ENCODE measurements at regions not wholly inside any gene's neighbourhood (a gene's known extent, or its start where the extent isn't known, plus 50 kb on each side); places are given as distances from the start of the nearest gene placed in this dataset.
"Not testable (repeated sequence)": the region's sequence is repeated elsewhere in the genome, so short reads cannot be mapped to it uniquely, and the experiment has no call there.

- ATAC-seq (no peak), DNase-seq (ENCODE audit: low spot score) (no peak)
Measured at GRCh38 chr4:20124317-20125026, 127.2 kb upstream of the SLIT2 start.

GRCh38 chr4:20122198-20122988 is 129.3 kb upstream of the SLIT2 start:
- no peak for ATAC-seq
- no peak for DNase-seq (ENCODE audit: low spot score)

GRCh38 chr4:20119141-20119540 is 132.6 kb upstream of the SLIT2 start:
- ATAC-seq = no peak
- no peak for DNase-seq (ENCODE audit: low spot score)

- ATAC-seq (no peak), DNase-seq (ENCODE audit: low spot score) (no peak)
Measured at GRCh38 chr4:20109391-20109790, 142.3 kb upstream of the SLIT2 start.

- no peak for ATAC-seq
Measured at GRCh38 chr4:20106921-20107320, 144.8 kb upstream of the SLIT2 start.

GRCh38 chr4:20101831-20102230 is 149.9 kb upstream of the SLIT2 start:
- DNase-seq (ENCODE audit: low spot score) = no peak
- ATAC-seq = no peak

More at GRCh38 chr4:20106921-20107320, 144.8 kb upstream of the SLIT2 start:
- no peak for DNase-seq (ENCODE audit: low spot score)

GRCh38 chr4:20096911-20097310 is 154.8 kb upstream of the SLIT2 start:
- no peak for DNase-seq (ENCODE audit: low spot score)
- no peak for ATAC-seq

GRCh38 chr4:20095805-20096541 is 155.7 kb upstream of the SLIT2 start:
- DNase-seq (ENCODE audit: low spot score) = no peak

GRCh38 chr4:20091781-20092180 is 159.9 kb upstream of the SLIT2 start:
- DNase-seq (ENCODE audit: low spot score) = no peak
- no peak for ATAC-seq

More at GRCh38 chr4:20095805-20096541, 155.7 kb upstream of the SLIT2 start:
- no peak for ATAC-seq

GRCh38 chr4:20087522-20087911 is 164.2 kb upstream of the SLIT2 start:
- DNase-seq (ENCODE audit: low spot score) (no peak), ATAC-seq (no peak)

GRCh38 chr4:20086799-20087521 is 164.7 kb upstream of the SLIT2 start:
- no peak for ATAC-seq

GRCh38 chr4:20086067-20086798 is 165.5 kb upstream of the SLIT2 start:
- DNase-seq (ENCODE audit: low spot score) = no peak

More at GRCh38 chr4:20086799-20087521, 164.7 kb upstream of the SLIT2 start:
- no peak for DNase-seq (ENCODE audit: low spot score)

GRCh38 chr4:20085653-20086052 is 166.1 kb upstream of the SLIT2 start:
- no peak for ATAC-seq
- DNase-seq (ENCODE audit: low spot score) = no peak

More at GRCh38 chr4:20086067-20086798, 165.5 kb upstream of the SLIT2 start:
- no peak for ATAC-seq

- no peak for ATAC-seq
- DNase-seq (ENCODE audit: low spot score) = no peak
Measured at GRCh38 chr4:20085156-20085555, 166.5 kb upstream of the SLIT2 start.

- no peak for ATAC-seq
- no peak for DNase-seq (ENCODE audit: low spot score)
Measured at GRCh38 chr4:20084488-20084887, 167.2 kb upstream of the SLIT2 start.

GRCh38 chr4:20078644-20079043 is 173.1 kb upstream of the SLIT2 start:
- ATAC-seq (no peak), DNase-seq (ENCODE audit: low spot score) (no peak)

GRCh38 chr4:20075248-20075871 is 176.3 kb upstream of the SLIT2 start:
- DNase-seq (ENCODE audit: low spot score) (no peak), ATAC-seq (no peak)

- no peak for ATAC-seq
- no peak for DNase-seq (ENCODE audit: low spot score)
Measured at GRCh38 chr4:20074450-20074849, 177.3 kb upstream of the SLIT2 start.

- DNase-seq (ENCODE audit: low spot score) = no peak
- ATAC-seq = no peak
Measured at GRCh38 chr4:20065952-20066351, 185.8 kb upstream of the SLIT2 start.

GRCh38 chr4:20062857-20063256 is 188.8 kb upstream of the SLIT2 start:
- ATAC-seq; DNase-seq (ENCODE audit: low spot score): not testable (repeated sequence)

Data from left lobe of liver (tissue), 2 donors.